RPMI7951 (cell line): ENCODE measurements at regions not wholly inside any gene's neighbourhood (a gene's known extent, or its start where the extent isn't known, plus 50 kb on each side); places are given as distances from the start of the nearest gene placed in this dataset.

Experiments used
- DNase-seq: peaks from one replicate; pipeline ENCODE4 v3.0.0-alpha.2; 2012; ENCODE audit warnings: low read depth

- DNase-seq = no peak
These were observed 215.6 kb upstream of the VEPH1 start for GRCh38 chr3:157718800-157719199.

GRCh38 chr3:157713101-157713500 is 209.9 kb upstream of the VEPH1 start:
- DNase-seq = no peak

- no peak for DNase-seq
These were observed 202.0 kb upstream of the VEPH1 start for GRCh38 chr3:157705258-157705657.

GRCh38 chr3:157700405-157700804 is 197.2 kb upstream of the VEPH1 start:
- peak; percentile 20 for DNase-seq

- DNase-seq = no peak
These were observed 192.4 kb upstream of the VEPH1 start for GRCh38 chr3:157695586-157695985.

- DNase-seq = no peak
These were observed 191.9 kb upstream of the VEPH1 start for GRCh38 chr3:157695103-157695502.

- DNase-seq = no peak
These were observed 190.5 kb upstream of the VEPH1 start for GRCh38 chr3:157693762-157694161.

GRCh38 chr3:157692468-157692867 is 189.3 kb upstream of the VEPH1 start:
- no peak for DNase-seq

- DNase-seq = no peak
These were observed 180.5 kb upstream of the VEPH1 start for GRCh38 chr3:157683668-157684067.

- DNase-seq = no peak
These were observed 168.8 kb upstream of the VEPH1 start for GRCh38 chr3:157672061-157672460.

- no peak for DNase-seq
These were observed 168.4 kb upstream of the VEPH1 start for GRCh38 chr3:157671656-157672055.

- no peak for DNase-seq
These were observed 166.2 kb upstream of the VEPH1 start for GRCh38 chr3:157669416-157669815.

- DNase-seq = no peak
These were observed 164.3 kb upstream of the VEPH1 start for GRCh38 chr3:157667493-157667892.

- DNase-seq = no peak
These were observed 159.0 kb upstream of the VEPH1 start for GRCh38 chr3:157662171-157662570.

- DNase-seq = no peak
These were observed 157.6 kb upstream of the VEPH1 start for GRCh38 chr3:157660847-157661246.

- no peak for DNase-seq
These were observed 149.2 kb upstream of the VEPH1 start for GRCh38 chr3:157652366-157652765.

- DNase-seq = no peak
These were observed 147.5 kb upstream of the VEPH1 start for GRCh38 chr3:157650699-157651098.

- no peak for DNase-seq
These were observed 147.0 kb upstream of the VEPH1 start for GRCh38 chr3:157650172-157650571.

- no peak for DNase-seq
These were observed 146.3 kb upstream of the VEPH1 start for GRCh38 chr3:157649511-157649910.

- no peak for DNase-seq
These were observed 144.6 kb upstream of the VEPH1 start for GRCh38 chr3:157647820-157648219.

GRCh38 chr3:157639756-157640426 is 136.7 kb upstream of the VEPH1 start:
- no peak for DNase-seq

- no peak for DNase-seq
These were observed 134.7 kb upstream of the VEPH1 start for GRCh38 chr3:157637866-157638265.

GRCh38 chr3:157633241-157633640 is 130.0 kb upstream of the VEPH1 start:
- no peak for DNase-seq

- no peak for DNase-seq
These were observed 128.9 kb upstream of the VEPH1 start for GRCh38 chr3:157632075-157632474.
